ENCODE measurements at regions not wholly inside any gene's neighbourhood (a gene's known extent, or its start where the extent isn't known, plus 50 kb on each side); places are given as distances from the start of the nearest gene placed in this dataset.

- 22 to 23% methylated on average over 6 of the region's 6 CpGs for WGBS, 2 donors
- no peaks in the 10 kb centered on the region for H3K4me1 ChIP-seq
- TF ChIP-seq CTCF (IDR thresholded peaks at IDR 0.05) (peak; percentile 50 to 81 (median 75)), POLR2A (IDR thresholded peaks at IDR 0.05) (no peak)
- no peaks in the 10 kb centered on the region for H3K36me3 ChIP-seq (ENCODE audit: low read depth, missing control alignments)
- peak; percentile 76 for DNase-seq
- no peaks in the 10 kb centered on the region for H3K9me3 ChIP-seq
- intact Hi-C loops (cut with DNase I; ENCODE audit: low total_unique reads): no loop called here
- H3K27me3 ChIP-seq: no peaks in the 10 kb centered on the region
- no peak overlapping the region for H3K27ac ChIP-seq
- no peak overlapping the region for H3K4me3 ChIP-seq
Observed at GRCh38 chr4:149980941-149981340, 97.3 kb upstream of the DCLK2 start.

- WGBS, 2 donors: 93 to 94% methylated on average over 2 of the region's 2 CpGs
- Histone ChIP-seq H3K27ac (no peak overlapping the region), H3K4me3 (no peak overlapping the region), H3K36me3 (ENCODE audit: low read depth, missing control alignments) (no peaks in the 10 kb centered on the region), H3K27me3 (no peaks in the 10 kb centered on the region), H3K9me3 (no peaks in the 10 kb centered on the region), H3K4me1 (no peaks in the 10 kb centered on the region)
- intact Hi-C loops (cut with DNase I; ENCODE audit: low total_unique reads): no loop called here
- DNase-seq: no peak
- TF ChIP-seq POLR2A (IDR thresholded peaks at IDR 0.05) (no peak), CTCF (IDR thresholded peaks at IDR 0.05) (no peak)
Observed at GRCh38 chr4:149983401-149983800, 94.8 kb upstream of the DCLK2 start.

GRCh38 chr4:149983931-149984330, 94.3 kb upstream of the DCLK2 start:
- 70 to 93% methylated on average over 3 of the region's 3 CpGs for WGBS, 2 donors
- no peaks in the 10 kb centered on the region for H3K4me1 ChIP-seq
- no peaks in the 10 kb centered on the region for H3K27me3 ChIP-seq
- TF ChIP-seq POLR2A (IDR thresholded peaks at IDR 0.05): no peak
- no peak for TF ChIP-seq CTCF (IDR thresholded peaks at IDR 0.05)
- H3K27ac ChIP-seq: no peak overlapping the region
- H3K4me3 ChIP-seq: no peak overlapping the region
- intact Hi-C loops (cut with DNase I; ENCODE audit: low total_unique reads): no loop called here
- no peaks in the 10 kb centered on the region for H3K9me3 ChIP-seq
- no peak for DNase-seq
- H3K36me3 ChIP-seq (ENCODE audit: low read depth, missing control alignments): no peaks in the 10 kb centered on the region

GRCh38 chr4:149985981-149986380, 92.3 kb upstream of the DCLK2 start:
- Histone ChIP-seq H3K36me3 (ENCODE audit: low read depth, missing control alignments) (no peaks in the 10 kb centered on the region), H3K27ac (no peak overlapping the region), H3K4me3 (no peak overlapping the region), H3K27me3 (no peaks in the 10 kb centered on the region), H3K9me3 (no peaks in the 10 kb centered on the region), H3K4me1 (no peaks in the 10 kb centered on the region)
- 89 to 92% methylated on average over 4 of the region's 4 CpGs for WGBS, 2 donors
- intact Hi-C loops (cut with DNase I; ENCODE audit: low total_unique reads): no loop called here
- DNase-seq: no peak
- TF ChIP-seq POLR2A (IDR thresholded peaks at IDR 0.05) (no peak), CTCF (IDR thresholded peaks at IDR 0.05) (no peak)

- Histone ChIP-seq H3K4me1 (no peaks in the 10 kb centered on the region), H3K9me3 (no peaks in the 10 kb centered on the region), H3K36me3 (ENCODE audit: low read depth, missing control alignments) (no peaks in the 10 kb centered on the region), H3K27me3 (no peaks in the 10 kb centered on the region), H3K4me3 (no peak overlapping the region), H3K27ac (no peak overlapping the region)
- intact Hi-C loops (cut with DNase I; ENCODE audit: low total_unique reads): no loop called here
- no peak for TF ChIP-seq POLR2A (IDR thresholded peaks at IDR 0.05)
- no peak for TF ChIP-seq CTCF (IDR thresholded peaks at IDR 0.05)
- DNase-seq: no peak
- 43 to 45% methylated on average over 3 of the region's 3 CpGs for WGBS, 2 donors
Observed at GRCh38 chr4:149986917-149987316, 91.3 kb upstream of the DCLK2 start.
